ENCODE measurements at regions not wholly inside any gene's neighbourhood (a gene's known extent, or its start where the extent isn't known, plus 50 kb on each side); places are given as distances from the start of the nearest gene placed in this dataset.

DNA sequence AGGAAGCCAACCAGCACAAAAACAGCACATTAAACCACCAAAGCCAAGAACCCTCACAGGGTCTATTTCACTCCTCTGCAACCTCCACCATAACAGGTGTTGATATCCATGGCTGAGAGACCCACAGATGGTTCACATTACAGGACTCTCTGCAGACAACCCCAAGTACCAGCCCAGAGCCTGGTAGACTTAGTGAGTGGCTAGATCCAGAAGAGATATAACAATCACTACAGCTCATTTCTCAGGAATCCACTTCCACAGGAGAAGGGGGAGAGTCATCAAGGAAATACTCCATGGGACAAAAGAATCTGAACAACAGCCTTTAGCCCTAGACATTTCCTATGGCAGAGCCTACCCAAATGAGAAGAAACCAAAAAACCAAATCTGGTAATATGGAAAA is 168.1 kb upstream of the CD96 start:
- TF ChIP-seq, protein P1, sequence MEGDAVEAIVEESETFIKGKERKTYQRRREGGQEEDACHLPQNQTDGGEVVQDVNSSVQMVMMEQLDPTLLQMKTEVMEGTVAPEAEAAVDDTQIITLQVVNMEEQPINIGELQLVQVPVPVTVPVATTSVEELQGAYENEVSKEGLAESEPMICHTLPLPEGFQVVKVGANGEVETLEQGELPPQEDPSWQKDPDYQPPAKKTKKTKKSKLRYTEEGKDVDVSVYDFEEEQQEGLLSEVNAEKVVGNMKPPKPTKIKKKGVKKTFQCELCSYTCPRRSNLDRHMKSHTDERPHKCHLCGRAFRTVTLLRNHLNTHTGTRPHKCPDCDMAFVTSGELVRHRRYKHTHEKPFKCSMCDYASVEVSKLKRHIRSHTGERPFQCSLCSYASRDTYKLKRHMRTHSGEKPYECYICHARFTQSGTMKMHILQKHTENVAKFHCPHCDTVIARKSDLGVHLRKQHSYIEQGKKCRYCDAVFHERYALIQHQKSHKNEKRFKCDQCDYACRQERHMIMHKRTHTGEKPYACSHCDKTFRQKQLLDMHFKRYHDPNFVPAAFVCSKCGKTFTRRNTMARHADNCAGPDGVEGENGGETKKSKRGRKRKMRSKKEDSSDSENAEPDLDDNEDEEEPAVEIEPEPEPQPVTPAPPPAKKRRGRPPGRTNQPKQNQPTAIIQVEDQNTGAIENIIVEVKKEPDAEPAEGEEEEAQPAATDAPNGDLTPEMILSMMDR (IDR thresholded peaks at IDR 0.05) = no peak
- TF ChIP-seq POLR2AphosphoS5 (IDR thresholded peaks at IDR 0.05) = no peak
- no peak for TF ChIP-seq POLR2A (IDR thresholded peaks at IDR 0.05)

Data from prostate gland (tissue), 2 donors.